K562 (cell line): ENCODE measurements at regions not wholly inside any gene's neighbourhood (a gene's known extent, or its start where the extent isn't known, plus 50 kb on each side); places are given as distances from the start of the nearest gene placed in this dataset.

Experiments
- EHMT2 ChIP-seq: fragments of 450-650 bp; IDR thresholded peaks from 2 replicates; pipeline ENCODE4 v1.6.1; 2018; ENCODE audit warnings: antibody characterized with exemption
- ETV1 ChIP-seq: fragments of 450-650 bp; conservative IDR thresholded peaks from 2 replicates; pipeline ENCODE4 v1.6.1; 2016; ENCODE audit warnings: missing genetic modification characterization, control low read depth, low read depth, missing compliant biosample characterization
- HDAC6 ChIP-seq: IDR thresholded peaks from 2 replicates; pipeline ENCODE4 v1.6.1; 2012; ENCODE audit warnings: low read depth, mild to moderate bottlenecking, control low read depth, inconsistent platforms, low read length, moderate library complexity
- MEF2D ChIP-seq: conservative IDR thresholded peaks from 2 replicates; pipeline ENCODE4 v1.6.1; 2016; ENCODE audit warnings: low read depth, missing genetic modification characterization, missing compliant biosample characterization
- MLLT1 ChIP-seq, 2 experiments: fragments of 450-650 bp; IDR thresholded peaks; 2 replicates each; pipeline ENCODE4 v1.6.1; 2016
- MTA2 ChIP-seq: fragments of 450-650 bp; IDR thresholded peaks from 2 replicates; pipeline ENCODE4 v1.6.1; 2016; ENCODE audit warnings: low read depth
- NONO ChIP-seq, 2 experiments: fragments of 200-400 bp in 1 of 2; fragments of 450-650 bp in 1 of 2; formaldehyde crosslinking in 1 of 2; IDR thresholded peaks; 2 replicates each; pipeline ENCODE4 v1.6.1; 2017; ENCODE audit warnings: low read depth in 2 of 2, mild to moderate bottlenecking in 2 of 2, moderate library complexity in 2 of 2, low read length in 1 of 2
- NR2C2 ChIP-seq, 2 experiments: fragments of 200-800 bp in 1 of 2; sonication (Bioruptor generic) in 1 of 2; sonication (generic) in 1 of 2; formaldehyde crosslinking in 1 of 2; IDR thresholded peaks; 2 replicates each; pipeline versions ENCODE4 v1.6.1 to v1.8.0; 2016 to 2022; ENCODE audit warnings: mild to moderate bottlenecking in 1 of 2, missing compliant biosample characterization in 1 of 2, missing genetic modification characterization in 1 of 2, missing genetic modification reagents in 1 of 2
- POLR3A ChIP-seq: IDR thresholded peaks from 2 replicates; pipeline ENCODE4 v1.6.1; 2011; ENCODE audit warnings: borderline replicate concordance, mild to moderate bottlenecking, moderate library complexity; ENCODE audit not compliant: insufficient read length, insufficient read depth; ENCODE audit errors: extremely low read depth
- PURB ChIP-seq: sonication (generic); formaldehyde crosslinking; IDR thresholded peaks from 2 replicates; pipeline ENCODE4 v1.9.0; 2021; ENCODE audit warnings: low read depth, mild to moderate bottlenecking, missing genetic modification reagents
- RBM34 ChIP-seq: fragments of 200-400 bp; formaldehyde crosslinking; IDR thresholded peaks from 2 replicates; pipeline ENCODE4 v1.6.1; 2018; ENCODE audit warnings: low read length, borderline replicate concordance; ENCODE audit not compliant: insufficient read depth
- RCOR1 ChIP-seq, 2 experiments: IDR thresholded peaks; 2 replicates each; pipeline ENCODE4 v1.6.1; 2012; ENCODE audit warnings: low read depth in 2 of 2, low read length in 2 of 2, borderline replicate concordance in 1 of 2, improper control_type of control experiment in 1 of 2
- RFX1 ChIP-seq: fragments of 450-650 bp; IDR thresholded peaks from 2 replicates; pipeline ENCODE4 v1.6.1; 2016; ENCODE audit warnings: mild to moderate bottlenecking, moderate library complexity
- SAFB ChIP-seq: fragments of 200-400 bp; formaldehyde crosslinking; IDR thresholded peaks from 2 replicates; pipeline ENCODE4 v1.6.1; 2017; ENCODE audit warnings: low read depth, low read length, borderline replicate concordance
- SMARCA4 ChIP-seq: fragments of 450-650 bp; IDR thresholded peaks from 2 replicates; pipeline ENCODE4 v1.6.1; 2016
- SOX6 ChIP-seq: fragments of 450-650 bp; IDR thresholded peaks from 2 replicates; pipeline ENCODE4 v1.6.1; 2014; ENCODE audit warnings: mild to moderate bottlenecking
- TAF1 ChIP-seq: IDR thresholded peaks from 2 replicates; pipeline ENCODE4 v1.6.1; 2011; ENCODE audit warnings: mild to moderate bottlenecking, low read length, moderate library complexity; ENCODE audit not compliant: insufficient read depth, control insufficient read depth, severe bottlenecking; ENCODE audit errors: extremely low read depth
- TCFL5 ChIP-seq: fragments of 250-450 bp; sonication (Bioruptor Pico); conservative IDR thresholded peaks from 2 replicates; pipeline ENCODE4 v1.6.1; 2021; ENCODE audit warnings: mild to moderate bottlenecking, moderate library complexity, matching md5 sums
- U2AF2 ChIP-seq: fragments of 200-400 bp; formaldehyde crosslinking; optimal IDR thresholded peaks from 2 replicates; pipeline ENCODE3; 2017; ENCODE audit warnings: low read depth, mild to moderate bottlenecking, low read length
- ZNF121 ChIP-seq: sonication (generic); formaldehyde crosslinking; conservative IDR thresholded peaks from 2 replicates; pipeline ENCODE4 v1.8.0; 2022; ENCODE audit warnings: missing genetic modification reagents
- ZNF76 ChIP-seq: fragments of 250-450 bp; sonication (Bioruptor Pico); IDR thresholded peaks from 2 replicates; pipeline ENCODE4 v1.4.0; 2020; ENCODE audit warnings: mild to moderate bottlenecking, moderate library complexity, borderline replicate concordance
- ZNF785 ChIP-seq: fragments of 250-450 bp; sonication (Bioruptor Pico); IDR thresholded peaks from 2 replicates; pipeline ENCODE4 v1.4.0; 2020; ENCODE audit warnings: mild to moderate bottlenecking
- TF ChIP-seq, protein P1 (sequence below): sonication (generic); formaldehyde crosslinking; IDR thresholded peaks from 2 replicates; pipeline ENCODE4 v1.8.1; 2022; ENCODE audit warnings: missing genetic modification reagents
- TF ChIP-seq, protein P2 (sequence below): sonication (generic); formaldehyde crosslinking; IDR thresholded peaks from 2 replicates; pipeline ENCODE4 v1.8.1; 2023; ENCODE audit warnings: mild to moderate bottlenecking, missing genetic modification reagents

- TF ChIP-seq RFX1 (no peak), ZNF121 (CRISPR knock-in tag) (no peak), U2AF2 (no peak), SAFB (no peak), PURB (CRISPR knock-in tag) (no peak), ZNF785 (CRISPR knock-in tag) (no peak), RBM34 (no peak), EHMT2 (no peak), RCOR1 (IDR thresholded peaks at IDR 0.05; ENCODE audit: borderline replicate concordance in 1 of 2, low read depth in 2 of 2, low read length in 2 of 2) (0 out of 4 replicates have a peak, but pooled peaks of 1 of the 2 experiments have one; percentile 7), HDAC6 (no peak), MLLT1 (IDR thresholded peaks at IDR 0.05) (no peak), ETV1 (tag) (no peak), NONO (IDR thresholded peaks at IDR 0.05; ENCODE audit: low read depth in 2 of 2, low read length in 1 of 2) (no peak), MTA2 (no peak), SMARCA4 (no peak; the same call in 1 of the 2 replicates), TAF1 (no peak), POLR3A (no peak), SOX6 (peak; percentile 35; the same call in 1 of the 2 replicates), MEF2D (tag) (no peak), ZNF76 (CRISPR knock-in tag) (no peak), NR2C2 (CRISPR knock-in tag; IDR thresholded peaks at IDR 0.05) (no peak), NR2C2 (tag; IDR thresholded peaks at IDR 0.05) (peak; percentile 70), TCFL5 (no peak)
- TF ChIP-seq, protein P1, sequence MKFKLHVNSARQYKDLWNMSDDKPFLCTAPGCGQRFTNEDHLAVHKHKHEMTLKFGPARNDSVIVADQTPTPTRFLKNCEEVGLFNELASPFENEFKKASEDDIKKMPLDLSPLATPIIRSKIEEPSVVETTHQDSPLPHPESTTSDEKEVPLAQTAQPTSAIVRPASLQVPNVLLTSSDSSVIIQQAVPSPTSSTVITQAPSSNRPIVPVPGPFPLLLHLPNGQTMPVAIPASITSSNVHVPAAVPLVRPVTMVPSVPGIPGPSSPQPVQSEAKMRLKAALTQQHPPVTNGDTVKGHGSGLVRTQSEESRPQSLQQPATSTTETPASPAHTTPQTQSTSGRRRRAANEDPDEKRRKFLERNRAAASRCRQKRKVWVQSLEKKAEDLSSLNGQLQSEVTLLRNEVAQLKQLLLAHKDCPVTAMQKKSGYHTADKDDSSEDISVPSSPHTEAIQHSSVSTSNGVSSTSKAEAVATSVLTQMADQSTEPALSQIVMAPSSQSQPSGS (CRISPR knock-in tag): no peak
- TF ChIP-seq, protein P2, sequence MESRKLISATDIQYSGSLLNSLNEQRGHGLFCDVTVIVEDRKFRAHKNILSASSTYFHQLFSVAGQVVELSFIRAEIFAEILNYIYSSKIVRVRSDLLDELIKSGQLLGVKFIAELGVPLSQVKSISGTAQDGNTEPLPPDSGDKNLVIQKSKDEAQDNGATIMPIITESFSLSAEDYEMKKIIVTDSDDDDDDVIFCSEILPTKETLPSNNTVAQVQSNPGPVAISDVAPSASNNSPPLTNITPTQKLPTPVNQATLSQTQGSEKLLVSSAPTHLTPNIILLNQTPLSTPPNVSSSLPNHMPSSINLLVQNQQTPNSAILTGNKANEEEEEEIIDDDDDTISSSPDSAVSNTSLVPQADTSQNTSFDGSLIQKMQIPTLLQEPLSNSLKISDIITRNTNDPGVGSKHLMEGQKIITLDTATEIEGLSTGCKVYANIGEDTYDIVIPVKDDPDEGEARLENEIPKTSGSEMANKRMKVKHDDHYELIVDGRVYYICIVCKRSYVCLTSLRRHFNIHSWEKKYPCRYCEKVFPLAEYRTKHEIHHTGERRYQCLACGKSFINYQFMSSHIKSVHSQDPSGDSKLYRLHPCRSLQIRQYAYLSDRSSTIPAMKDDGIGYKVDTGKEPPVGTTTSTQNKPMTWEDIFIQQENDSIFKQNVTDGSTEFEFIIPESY (CRISPR knock-in tag): no peak
These were observed 62.2 kb upstream of the RTN4 start (continued) for GRCh38 chr2:55112229-55113031.
